ENCODE measurements at regions not wholly inside any gene's neighbourhood (a gene's known extent, or its start where the extent isn't known, plus 50 kb on each side); places are given as distances from the start of the nearest gene placed in this dataset.

GRCh38 chr18:41602034-41602433 lies 353.0 kb upstream of the PIK3C3 start:
- CTCF ChIA-PET = no interaction called here
- Mint-ChIP-seq H3K27ac (ENCODE audit: unreplicated experiment) (no peak overlapping the region), H3K9me3 (ENCODE audit: unreplicated experiment) (no peaks in the 10 kb centered on the region), H3K4me1 (ENCODE audit: low read depth, unreplicated experiment) (no peaks in the 10 kb centered on the region), H3K4me3 (ENCODE audit: unreplicated experiment) (no peak overlapping the region), H3K36me3 (ENCODE audit: insufficient read depth, unreplicated experiment) (no peaks in the 10 kb centered on the region), H3K27me3 (ENCODE audit: insufficient read depth, unreplicated experiment) (no peaks in the 10 kb centered on the region)
- POLR2A ChIA-PET = no interaction called here
- no TSS peak for BruUV-seq (replicated peaks)
- no peaks in the 10 kb centered on the region for H3K27me3 ChIP-seq (replicated peaks; ENCODE audit: control insufficient read depth, insufficient read depth, low read length)
- TF ChIP-seq, protein P1, sequence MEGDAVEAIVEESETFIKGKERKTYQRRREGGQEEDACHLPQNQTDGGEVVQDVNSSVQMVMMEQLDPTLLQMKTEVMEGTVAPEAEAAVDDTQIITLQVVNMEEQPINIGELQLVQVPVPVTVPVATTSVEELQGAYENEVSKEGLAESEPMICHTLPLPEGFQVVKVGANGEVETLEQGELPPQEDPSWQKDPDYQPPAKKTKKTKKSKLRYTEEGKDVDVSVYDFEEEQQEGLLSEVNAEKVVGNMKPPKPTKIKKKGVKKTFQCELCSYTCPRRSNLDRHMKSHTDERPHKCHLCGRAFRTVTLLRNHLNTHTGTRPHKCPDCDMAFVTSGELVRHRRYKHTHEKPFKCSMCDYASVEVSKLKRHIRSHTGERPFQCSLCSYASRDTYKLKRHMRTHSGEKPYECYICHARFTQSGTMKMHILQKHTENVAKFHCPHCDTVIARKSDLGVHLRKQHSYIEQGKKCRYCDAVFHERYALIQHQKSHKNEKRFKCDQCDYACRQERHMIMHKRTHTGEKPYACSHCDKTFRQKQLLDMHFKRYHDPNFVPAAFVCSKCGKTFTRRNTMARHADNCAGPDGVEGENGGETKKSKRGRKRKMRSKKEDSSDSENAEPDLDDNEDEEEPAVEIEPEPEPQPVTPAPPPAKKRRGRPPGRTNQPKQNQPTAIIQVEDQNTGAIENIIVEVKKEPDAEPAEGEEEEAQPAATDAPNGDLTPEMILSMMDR (IDR thresholded peaks at IDR 0.05; ENCODE audit: insufficient read depth in 1 of 2, low read depth in 1 of 2, low read length in 1 of 2, severe bottlenecking in 1 of 2, unreplicated experiment in 1 of 2) = no peak
- DNase-seq = no peak
- H3K4me1 ChIP-seq = no peaks in the 10 kb centered on the region
- intact Hi-C loops (cut with micrococcal nuclease; ENCODE audit: unreplicated experiment) = no loop called here
- H3K36me3 ChIP-seq (ENCODE audit: control insufficient read depth, insufficient read depth, low read length) = no peaks in the 10 kb centered on the region
- no peaks in the 10 kb centered on the region for H3K9me3 ChIP-seq
- no peak overlapping the region for H3K4me3 ChIP-seq (ENCODE audit: low read depth, low read length)

- ChIA-PET POLR2A (no interaction called here), CTCF (no interaction called here)
- Mint-ChIP-seq H3K27me3 (ENCODE audit: insufficient read depth, unreplicated experiment) (no peaks in the 10 kb centered on the region), H3K36me3 (ENCODE audit: insufficient read depth, unreplicated experiment) (no peaks in the 10 kb centered on the region), H3K4me3 (ENCODE audit: unreplicated experiment) (no peak overlapping the region), H3K9me3 (ENCODE audit: unreplicated experiment) (no peaks in the 10 kb centered on the region), H3K27ac (ENCODE audit: unreplicated experiment) (no peak overlapping the region), H3K4me1 (ENCODE audit: low read depth, unreplicated experiment) (no peaks in the 10 kb centered on the region)
- intact Hi-C loops (cut with micrococcal nuclease; ENCODE audit: unreplicated experiment) = no loop called here
- TF ChIP-seq, protein P1 (IDR thresholded peaks at IDR 0.05; ENCODE audit: insufficient read depth in 1 of 2, low read depth in 1 of 2, low read length in 1 of 2, severe bottlenecking in 1 of 2, unreplicated experiment in 1 of 2) = no peak
- Histone ChIP-seq H3K4me1 (no peaks in the 10 kb centered on the region), H3K36me3 (ENCODE audit: control insufficient read depth, insufficient read depth, low read length) (no peaks in the 10 kb centered on the region), H3K27me3 (replicated peaks; ENCODE audit: control insufficient read depth, insufficient read depth, low read length) (no peaks in the 10 kb centered on the region), H3K4me3 (ENCODE audit: low read depth, low read length) (no peak overlapping the region), H3K9me3 (no peaks in the 10 kb centered on the region)
- DNase-seq = no peak
- BruUV-seq (replicated peaks) = no TSS peak
These were observed 354.2 kb upstream of the PIK3C3 start for GRCh38 chr18:41600693-41601391.

DNA sequence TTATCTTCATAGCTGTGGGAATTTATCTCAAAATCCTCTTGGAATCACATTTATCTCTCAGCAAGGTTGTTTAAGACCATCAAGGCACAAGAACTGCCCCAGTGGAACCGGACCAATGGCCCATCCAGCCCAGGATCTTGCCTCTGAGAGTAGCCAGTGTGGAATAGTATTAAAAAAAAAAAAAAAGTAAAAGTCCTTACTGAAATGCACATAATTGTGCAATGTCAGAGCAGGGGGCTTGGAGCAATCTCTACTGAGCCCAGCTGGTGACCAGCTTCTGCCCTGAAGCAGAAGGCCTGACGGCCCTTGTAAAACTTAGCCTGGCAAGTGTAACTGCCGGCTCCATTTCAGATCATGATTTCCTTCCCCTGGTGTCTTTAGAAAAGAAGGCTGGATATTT lies 355.6 kb upstream of the PIK3C3 start:
- TF ChIP-seq, protein P1 (IDR thresholded peaks at IDR 0.05; ENCODE audit: insufficient read depth in 1 of 2, low read depth in 1 of 2, low read length in 1 of 2, severe bottlenecking in 1 of 2, unreplicated experiment in 1 of 2) = no peak
- no peaks in the 10 kb centered on the region for H3K27me3 ChIP-seq (replicated peaks; ENCODE audit: control insufficient read depth, insufficient read depth, low read length)
- POLR2A ChIA-PET = no interaction called here
- H3K4me3 ChIP-seq (ENCODE audit: low read depth, low read length) = no peak overlapping the region
- Mint-ChIP-seq H3K36me3 (ENCODE audit: insufficient read depth, unreplicated experiment) (no peaks in the 10 kb centered on the region), H3K9me3 (ENCODE audit: unreplicated experiment) (no peaks in the 10 kb centered on the region), H3K27ac (ENCODE audit: unreplicated experiment) (no peak overlapping the region), H3K4me3 (ENCODE audit: unreplicated experiment) (no peak overlapping the region), H3K4me1 (ENCODE audit: low read depth, unreplicated experiment) (no peaks in the 10 kb centered on the region), H3K27me3 (ENCODE audit: insufficient read depth, unreplicated experiment) (no peaks in the 10 kb centered on the region)
- intact Hi-C loops (cut with micrococcal nuclease; ENCODE audit: unreplicated experiment) = no loop called here
- H3K9me3 ChIP-seq = no peaks in the 10 kb centered on the region
- no TSS peak for BruUV-seq (replicated peaks)
- CTCF ChIA-PET = no interaction called here
- H3K4me1 ChIP-seq = no peaks in the 10 kb centered on the region
- DNase-seq = no peak
- no peaks in the 10 kb centered on the region for H3K36me3 ChIP-seq (ENCODE audit: control insufficient read depth, insufficient read depth, low read length)

Measured in Caco-2 (cell line).